H1 (cell line): ENCODE measurements at regions not wholly inside any gene's neighbourhood (a gene's known extent, or its start where the extent isn't known, plus 50 kb on each side); places are given as distances from the start of the nearest gene placed in this dataset.

ENCODE experiments used
- CTCF ChIA-PET: fragments of 300-600 bp; sonication (Branson Sonifier 250); formaldehyde crosslinking; loops from one replicate; lab custom pipeline; 2021; ENCODE audit not compliant: partially characterized antibody; lab: Charles Lee
- POLR2A ChIA-PET: fragments of 300-600 bp; sonication (Branson Sonifier 250); formaldehyde crosslinking; loops from one replicate; lab custom pipeline; 2021; ENCODE audit warnings: inconsistent platforms; ENCODE audit not compliant: partially characterized antibody; lab: Charles Lee
- DNase-seq, 2 experiments: peaks; one replicate each; pipeline versions ENCODE4 v3.0.0 to v3.0.0-alpha.2; 2010 to 2022; ENCODE audit warnings: low spot score in 2 of 2, low read depth in 1 of 2, mixed read lengths in 1 of 2
- FAIRE-seq: peaks from 2 replicates; lab custom pipeline; 2011; peaks lifted over from hg19 to GRCh38; lab: Jason Lieb, UNC
- H2AFZ ChIP-seq: 2 replicates; pipeline ENCODE4 v1.8.1; 2012; ENCODE audit warnings: low read length, inconsistent platforms
- H2AK5ac ChIP-seq: 2 replicates; pipeline ENCODE4 v1.6.1; 2013; ENCODE audit warnings: low read depth, low read length
- H2BK120ac ChIP-seq: replicated peaks from 2 replicates; pipeline ENCODE3; 2013; ENCODE audit warnings: low read depth, low read length, inconsistent platforms
- H2BK12ac ChIP-seq: 2 replicates; pipeline ENCODE4 v1.6.1; 2013; ENCODE audit warnings: low read depth, low read length
- H2BK15ac ChIP-seq: 2 replicates; pipeline ENCODE4 v1.6.1; 2013; ENCODE audit warnings: low read length
- H2BK20ac ChIP-seq: 2 replicates; pipeline ENCODE4 v1.6.1; 2013; ENCODE audit warnings: low read length
- H2BK5ac ChIP-seq: 2 replicates; pipeline ENCODE4 v1.6.1; 2013; ENCODE audit warnings: low read depth, low read length
- H3K14ac ChIP-seq: 2 replicates; pipeline ENCODE4 v1.6.1; 2013; ENCODE audit warnings: inconsistent platforms; ENCODE audit not compliant: insufficient read length
- H3K18ac ChIP-seq: 2 replicates; pipeline ENCODE4 v1.6.1; 2013; ENCODE audit warnings: low read length; ENCODE audit errors: extremely low read depth
- H3K23ac ChIP-seq: 2 replicates; pipeline ENCODE4 v1.6.1; 2013; ENCODE audit warnings: inconsistent platforms; ENCODE audit not compliant: insufficient read length
- H3K23me2 ChIP-seq: 2 replicates; pipeline ENCODE4 v1.6.1; 2013; ENCODE audit warnings: low read depth, low read length
- H3K27ac ChIP-seq: 2 replicates; pipeline ENCODE4 v1.6.1; 2011; ENCODE audit warnings: low read depth, low read length, inconsistent platforms
- H3K27me3 ChIP-seq, 4 experiments: replicated peaks in 1 of 4; 1 replicate in 1 of 4; 2 replicates in 3 of 4; pipeline versions ENCODE4 v1.6.1 to v1.8.1; 2011 to 2013; ENCODE audit warnings: low read length in 3 of 4, mild to moderate bottlenecking in 3 of 4, inconsistent platforms in 2 of 4, mixed read lengths in 2 of 4, moderate library complexity in 1 of 4; ENCODE audit not compliant: control insufficient read depth in 3 of 4, insufficient read depth in 3 of 4; ENCODE audit errors: extremely low read depth in 1 of 4
- H3K36me3 ChIP-seq, 4 experiments: 2 replicates each; pipeline versions ENCODE4 v1.6.1 to v1.8.1; 2011 to 2013; ENCODE audit warnings: mild to moderate bottlenecking in 4 of 4, low read length in 3 of 4, moderate library complexity in 2 of 4, control low read depth in 1 of 4, inconsistent platforms in 1 of 4; ENCODE audit not compliant: insufficient read depth in 4 of 4, control insufficient read depth in 2 of 4
- H3K4ac ChIP-seq: replicated peaks from 2 replicates; pipeline ENCODE3; 2013; ENCODE audit warnings: low read length, low read depth, mixed read lengths, inconsistent platforms; ENCODE audit not compliant: insufficient read length
- H3K4me1 ChIP-seq, 4 experiments: replicated peaks in 1 of 4; 1 replicate in 1 of 4; 2 replicates in 3 of 4; pipeline versions ENCODE4 v1.6.1 to v1.8.1; 2011 to 2013; ENCODE audit warnings: low read length in 3 of 4, inconsistent platforms in 2 of 4, mixed read lengths in 1 of 4; ENCODE audit not compliant: insufficient read depth in 4 of 4, control insufficient read depth in 3 of 4
- H3K4me2 ChIP-seq, 2 experiments: 2 replicates each; pipeline versions ENCODE4 v1.6.1 to v1.8.1; 2011 to 2013; ENCODE audit warnings: low read depth in 2 of 2, low read length in 2 of 2, control low read depth in 1 of 2, inconsistent platforms in 1 of 2, mild to moderate bottlenecking in 1 of 2; ENCODE audit not compliant: insufficient read depth in 1 of 2
- H3K4me3 ChIP-seq, 4 experiments: fragments of 200-600, 300-600 bp in 1 of 4; sonication (generic), shearing (Covaris generic), sonication (Bioruptor Twin) in 1 of 4; 2 replicates each; pipeline versions ENCODE4 v1.5.1 to v1.8.1; 2011 to 2016; ENCODE audit warnings: low read length in 4 of 4, low read depth in 3 of 4, control low read depth in 2 of 4, inconsistent platforms in 2 of 4, mild to moderate bottlenecking in 2 of 4, mixed read lengths in 1 of 4, moderate library complexity in 1 of 4; ENCODE audit not compliant: insufficient read depth in 2 of 4; ENCODE audit errors: extremely low read depth in 1 of 4
- H3K56ac ChIP-seq: replicated peaks from 2 replicates; pipeline ENCODE3; 2013; ENCODE audit warnings: low read depth, mild to moderate bottlenecking, mixed read lengths, low read length, inconsistent platforms; ENCODE audit not compliant: insufficient read length
- H3K79me1 ChIP-seq: 2 replicates; pipeline ENCODE4 v1.6.1; 2013; ENCODE audit warnings: low read depth, low read length, control low read depth
- H3K79me2 ChIP-seq, 2 experiments: 2 replicates each; pipeline versions ENCODE4 v1.6.1 to v1.8.1; 2012 to 2013; ENCODE audit warnings: low read length in 2 of 2, mild to moderate bottlenecking in 2 of 2, inconsistent platforms in 1 of 2; ENCODE audit not compliant: insufficient read depth in 2 of 2, control insufficient read depth in 1 of 2
- H3K9ac ChIP-seq, 4 experiments: replicated peaks in 1 of 4; 1 replicate in 1 of 4; 2 replicates in 3 of 4; pipeline versions ENCODE4 v1.6.1 to v1.8.1; 2011 to 2013; ENCODE audit warnings: low read depth in 3 of 4, low read length in 3 of 4, control low read depth in 2 of 4, mild to moderate bottlenecking in 2 of 4, moderate library complexity in 2 of 4, inconsistent platforms in 1 of 4; ENCODE audit errors: extremely low read depth in 1 of 4
- H3K9me3 ChIP-seq, 2 experiments: 2 replicates each; pipeline versions ENCODE4 v1.6.1 to v1.8.1; 2012 to 2013; ENCODE audit warnings: mild to moderate bottlenecking in 2 of 2, moderate library complexity in 2 of 2, control low read depth in 1 of 2, inconsistent platforms in 1 of 2, low read depth in 1 of 2, low read length in 1 of 2, mixed read lengths in 1 of 2; ENCODE audit not compliant: insufficient read depth in 2 of 2
- H4K20me1 ChIP-seq, 2 experiments: replicated peaks in 1 of 2; 2 replicates each; pipeline versions ENCODE3 to v1.8.1; 2011 to 2013; ENCODE audit warnings: inconsistent platforms in 2 of 2, low read length in 2 of 2, mild to moderate bottlenecking in 1 of 2; ENCODE audit not compliant: insufficient read depth in 2 of 2, control insufficient read depth in 1 of 2
- H4K5ac ChIP-seq: 2 replicates; pipeline ENCODE4 v1.6.1; 2013; ENCODE audit warnings: low read length, low read depth, mixed read lengths, inconsistent platforms; ENCODE audit not compliant: insufficient read length
- H4K8ac ChIP-seq: 2 replicates; pipeline ENCODE4 v1.8.0; 2013; ENCODE audit warnings: mild to moderate bottlenecking, moderate library complexity, low read length, inconsistent platforms; ENCODE audit not compliant: insufficient read depth; ENCODE audit errors: extremely low read depth
- H4K91ac ChIP-seq: replicated peaks from 2 replicates; pipeline ENCODE3; 2013; ENCODE audit warnings: low read length, mixed read lengths, inconsistent platforms; ENCODE audit not compliant: insufficient read length
- BACH1 ChIP-seq: IDR thresholded peaks from 2 replicates; pipeline ENCODE4 v1.6.1; 2012; ENCODE audit warnings: low read length, improper control_type of control experiment
- CBX8 ChIP-seq: fragments of 300-800, 300-1000 bp; sonication (generic); IDR thresholded peaks from 2 replicates; pipeline ENCODE4 v1.7.1; 2016; ENCODE audit warnings: low read depth, low read length, borderline replicate concordance
- CEBPB ChIP-seq: IDR thresholded peaks from 2 replicates; pipeline ENCODE4 v1.6.1; 2012; ENCODE audit warnings: low read depth, low read length
- EGR1 ChIP-seq: IDR thresholded peaks from 2 replicates; pipeline ENCODE4 v1.6.1; 2011; ENCODE audit warnings: low read depth, low read length, borderline replicate concordance
- FOSL1 ChIP-seq: IDR thresholded peaks from 2 replicates; pipeline ENCODE4 v1.6.1; 2011; ENCODE audit warnings: mild to moderate bottlenecking, low read depth, low read length, moderate library complexity; ENCODE audit not compliant: insufficient read depth
- GABPA ChIP-seq: IDR thresholded peaks from 2 replicates; pipeline ENCODE4 v1.6.1; 2011; ENCODE audit warnings: mild to moderate bottlenecking, low read length, moderate library complexity, borderline replicate concordance; ENCODE audit not compliant: insufficient read depth
- JUND ChIP-seq: IDR thresholded peaks from 2 replicates; pipeline ENCODE4 v1.6.1; 2011; ENCODE audit warnings: mild to moderate bottlenecking, improper control_type of control experiment, low read length
- KDM4A ChIP-seq: IDR thresholded peaks from one replicate; pipeline ENCODE4 v1.7.1; 2012; ENCODE audit warnings: low read depth, mild to moderate bottlenecking, moderate library complexity, low read length, inconsistent platforms; ENCODE audit not compliant: severe bottlenecking
- NANOG ChIP-seq: IDR thresholded peaks from 2 replicates; pipeline ENCODE4 v1.6.1; 2011; ENCODE audit warnings: low read length, low read depth, mild to moderate bottlenecking, inconsistent platforms; ENCODE audit not compliant: insufficient read depth, poor library complexity, severe bottlenecking
- NRF1 ChIP-seq: IDR thresholded peaks from 2 replicates; pipeline ENCODE4 v1.6.1; 2011; ENCODE audit warnings: mild to moderate bottlenecking, low read depth, low read length, improper control_type of control experiment
- RAD21 ChIP-seq, 2 experiments: IDR thresholded peaks in 1 of 2; conservative IDR thresholded peaks in 1 of 2; 2 replicates each; pipeline ENCODE4 v1.6.1; 2011; ENCODE audit warnings: low read depth in 2 of 2, low read length in 2 of 2, improper control_type of control experiment in 1 of 2, inconsistent platforms in 1 of 2, mild to moderate bottlenecking in 1 of 2, moderate library complexity in 1 of 2
- RFX5 ChIP-seq: IDR thresholded peaks from 2 replicates; pipeline ENCODE4 v1.6.1; 2011; ENCODE audit warnings: low read depth, low read length, improper control_type of control experiment, borderline replicate concordance
- SP1 ChIP-seq: IDR thresholded peaks from 2 replicates; pipeline ENCODE4 v1.6.1; 2011; ENCODE audit warnings: low read depth, low read length
- SP4 ChIP-seq: IDR thresholded peaks from 2 replicates; pipeline ENCODE4 v1.6.1; 2012; ENCODE audit warnings: low read length, inconsistent platforms
- SRF ChIP-seq: IDR thresholded peaks from 2 replicates; pipeline ENCODE4 v1.6.1; 2011; ENCODE audit warnings: mild to moderate bottlenecking, low read depth, low read length, moderate library complexity
- TEAD4 ChIP-seq: IDR thresholded peaks from 2 replicates; pipeline ENCODE4 v1.6.1; 2012; ENCODE audit warnings: low read depth, low read length, inconsistent platforms, mixed read lengths
- WGBS, 2 experiments: shearing (Covaris generic) in 1 of 2; methylation state at CpG; one replicate each; pipeline versions ENCODE4 v1.1.6 to v1.1.7; 2013 to 2015; ENCODE audit warnings: low lambda C conversion rate in 2 of 2, mixed read lengths in 2 of 2, inconsistent platforms in 1 of 2, low coverage in 1 of 2, missing lambda C conversion rate in 1 of 2; ENCODE audit not compliant: insufficient replicate concordance in 2 of 2, insufficient coverage in 1 of 2, insufficient read length in 1 of 2; ENCODE audit errors: extremely low coverage in 1 of 2, missing lambda C conversion rate in 1 of 2; 5-methylcytosine and 5-hydroxymethylcytosine counted together

- Histone ChIP-seq H3K4me1 (peaks cover 0 to 3% (median 0%) of the 10 kb centered on the region in 4 experiments; a peak in 1 of 7 replicates), H4K91ac (no peak overlapping the region), H2BK12ac (no peak overlapping the region), H3K4me3 (no peak overlapping the region), H3K18ac (no peak overlapping the region), H3K9me3 (no peaks in the 10 kb centered on the region), H4K20me1 (no peaks in the 10 kb centered on the region), H2AK5ac (no peak overlapping the region), H3K56ac (no peak overlapping the region), H3K14ac (no peak overlapping the region), H3K79me2 (no peaks in the 10 kb centered on the region), H2AFZ (no peak overlapping the region), H3K79me1 (no peaks in the 10 kb centered on the region), H3K27ac (no peak overlapping the region), H2BK5ac (no peak overlapping the region), H3K9ac (no peak overlapping the region), H4K8ac (no peak overlapping the region), H4K5ac (no peak overlapping the region), H3K4me2 (no peak overlapping the region), H3K27me3 (no peaks in the 10 kb centered on the region), H3K23ac (no peak overlapping the region), H3K36me3 (no peaks in the 10 kb centered on the region), H2BK20ac (no peak overlapping the region), H2BK120ac (no peak overlapping the region), H2BK15ac (no peak overlapping the region), H3K4ac (no peak overlapping the region), H3K23me2 (no peaks in the 10 kb centered on the region)
- no peak for DNase-seq
- no peak for FAIRE-seq
- POLR2A ChIA-PET, result no interaction called here
- WGBS, 2 experiments, result 94% methylated on average over 1 of the region's 1 CpG; no CpG with 5 or more reads in 1 of the 2 experiments
- CTCF ChIA-PET, result interaction anchor here (1.1 kb wide), 1 partner anchor 11 kb away, joined by 4 read pairs; no protein-coding TSS in a partner anchor
- TF ChIP-seq EGR1, result no peak
- no peak for TF ChIP-seq CBX8
- TF ChIP-seq JUND, result no peak
- TF ChIP-seq SP1, result no peak
- no peak for TF ChIP-seq BACH1
- TF ChIP-seq CEBPB, result no peak
- no peak for TF ChIP-seq FOSL1
- TF ChIP-seq RAD21 (IDR thresholded peaks at IDR 0.05 in 1 of 2, conservative IDR thresholded peaks at IDR 0.05 in 1 of 2; ENCODE audit: low read depth in 2 of 2, low read length in 2 of 2), result no peak
- TF ChIP-seq TEAD4, result no peak
- TF ChIP-seq NANOG, result no peak
- TF ChIP-seq SP4, result no peak
- TF ChIP-seq NRF1, result no peak
- no peak for TF ChIP-seq RFX5
- no peak for TF ChIP-seq SRF
- TF ChIP-seq GABPA, result no peak
- TF ChIP-seq KDM4A, result no peak
These were observed 304.8 kb downstream of the KLF12 start for GRCh38 chr13:73829416-73829815.
